GM12878 (cell line): ENCODE measurements at regions not wholly inside any gene's neighbourhood (a gene's known extent, or its start where the extent isn't known, plus 50 kb on each side); places are given as distances from the start of the nearest gene placed in this dataset.

Experiments used
- ATF2 ChIP-seq: IDR thresholded peaks from 2 replicates; pipeline ENCODE4 v1.6.1; 2012; ENCODE audit warnings: low read length, inconsistent platforms
- BRCA1 ChIP-seq: IDR thresholded peaks from 2 replicates; pipeline ENCODE4 v1.6.1; 2011; ENCODE audit warnings: low read depth, low read length, improper control_type of control experiment
- CTCF ChIP-seq, 3 experiments: IDR thresholded peaks in 2 of 3; conservative IDR thresholded peaks in 1 of 3; 2 replicates each; pipeline ENCODE4 v1.5.1; 2011; ENCODE audit warnings: low read depth in 3 of 3, low read length in 3 of 3, mild to moderate bottlenecking in 3 of 3, control low read depth in 2 of 3, moderate library complexity in 2 of 3, inconsistent platforms in 1 of 3, mixed read lengths in 1 of 3; ENCODE audit not compliant: control insufficient read depth in 2 of 3, insufficient read depth in 1 of 3; ENCODE audit errors: extremely low read depth in 1 of 3
- DPF2 ChIP-seq: fragments of 450-650 bp; IDR thresholded peaks from 2 replicates; pipeline ENCODE4 v1.6.1; 2017; ENCODE audit warnings: mild to moderate bottlenecking
- MEF2A ChIP-seq: IDR thresholded peaks from 2 replicates; pipeline ENCODE4 v1.6.1; 2011; ENCODE audit warnings: low read depth, mild to moderate bottlenecking, low read length, moderate library complexity; ENCODE audit not compliant: insufficient read depth
- MXI1 ChIP-seq: fragments of 150-350 bp; IDR thresholded peaks from 2 replicates; pipeline ENCODE4 v1.6.1; 2011; ENCODE audit warnings: low read depth, mild to moderate bottlenecking, inconsistent platforms, low read length, improper control_type of control experiment
- POLR2A ChIP-seq: IDR thresholded peaks from 2 replicates; pipeline ENCODE4 v1.6.1; 2011; ENCODE audit warnings: low read depth, mild to moderate bottlenecking, low read length
- POLR2AphosphoS2 ChIP-seq: IDR thresholded peaks from 2 replicates; pipeline ENCODE4 v1.6.1; 2011; ENCODE audit warnings: low read depth, mild to moderate bottlenecking, low read length, improper control_type of control experiment, moderate library complexity
- RAD21 ChIP-seq: IDR thresholded peaks from 2 replicates; pipeline ENCODE4 v1.6.1; 2011; ENCODE audit warnings: mild to moderate bottlenecking, low read depth, low read length, moderate library complexity; ENCODE audit not compliant: insufficient read depth
- SUZ12 ChIP-seq: fragments of 200-600 bp; sonication (generic); IDR thresholded peaks from one replicate; pipeline ENCODE4 v1.6.1; 2018; ENCODE audit warnings: antibody characterized with exemption, mild to moderate bottlenecking; ENCODE audit not compliant: unreplicated experiment
- ZBTB40 ChIP-seq: fragments of 450-650 bp; IDR thresholded peaks from 2 replicates; pipeline ENCODE4 v1.6.1; 2016; ENCODE audit warnings: mild to moderate bottlenecking, moderate library complexity, borderline replicate concordance
- ZSCAN29 ChIP-seq: fragments of 450-650 bp; IDR thresholded peaks from 2 replicates; pipeline ENCODE4 v1.6.1; 2017; ENCODE audit warnings: mild to moderate bottlenecking, moderate library complexity
- TF ChIP-seq, protein P1 (sequence below): fragments of 450-650 bp; formaldehyde crosslinking; IDR thresholded peaks from 2 replicates; pipeline ENCODE4 v1.5.0; 2022; ENCODE audit warnings: mild to moderate bottlenecking, missing genetic modification characterization
- TF ChIP-seq, protein P2 (sequence below): fragments of 450-650 bp; IDR thresholded peaks from 2 replicates; pipeline ENCODE4 v1.6.1; 2016; ENCODE audit warnings: mild to moderate bottlenecking

GRCh38 chr1:79090985-79091384 lies 84.5 kb upstream of the ADGRL4 start:
- TF ChIP-seq POLR2AphosphoS2, result no peak
- no peak for TF ChIP-seq CTCF (IDR thresholded peaks at IDR 0.05 in 2 of 3, conservative IDR thresholded peaks at IDR 0.05 in 1 of 3; ENCODE audit: control insufficient read depth in 2 of 3, extremely low read depth in 1 of 3, insufficient read depth in 1 of 3, low read depth in 3 of 3, low read length in 3 of 3)
- TF ChIP-seq ATF2, result no peak
- TF ChIP-seq POLR2A, result no peak
- no peak for TF ChIP-seq ZBTB40
- TF ChIP-seq BRCA1, result no peak
- no peak for TF ChIP-seq ZSCAN29
- no peak for TF ChIP-seq MEF2A
- TF ChIP-seq, protein P1, sequence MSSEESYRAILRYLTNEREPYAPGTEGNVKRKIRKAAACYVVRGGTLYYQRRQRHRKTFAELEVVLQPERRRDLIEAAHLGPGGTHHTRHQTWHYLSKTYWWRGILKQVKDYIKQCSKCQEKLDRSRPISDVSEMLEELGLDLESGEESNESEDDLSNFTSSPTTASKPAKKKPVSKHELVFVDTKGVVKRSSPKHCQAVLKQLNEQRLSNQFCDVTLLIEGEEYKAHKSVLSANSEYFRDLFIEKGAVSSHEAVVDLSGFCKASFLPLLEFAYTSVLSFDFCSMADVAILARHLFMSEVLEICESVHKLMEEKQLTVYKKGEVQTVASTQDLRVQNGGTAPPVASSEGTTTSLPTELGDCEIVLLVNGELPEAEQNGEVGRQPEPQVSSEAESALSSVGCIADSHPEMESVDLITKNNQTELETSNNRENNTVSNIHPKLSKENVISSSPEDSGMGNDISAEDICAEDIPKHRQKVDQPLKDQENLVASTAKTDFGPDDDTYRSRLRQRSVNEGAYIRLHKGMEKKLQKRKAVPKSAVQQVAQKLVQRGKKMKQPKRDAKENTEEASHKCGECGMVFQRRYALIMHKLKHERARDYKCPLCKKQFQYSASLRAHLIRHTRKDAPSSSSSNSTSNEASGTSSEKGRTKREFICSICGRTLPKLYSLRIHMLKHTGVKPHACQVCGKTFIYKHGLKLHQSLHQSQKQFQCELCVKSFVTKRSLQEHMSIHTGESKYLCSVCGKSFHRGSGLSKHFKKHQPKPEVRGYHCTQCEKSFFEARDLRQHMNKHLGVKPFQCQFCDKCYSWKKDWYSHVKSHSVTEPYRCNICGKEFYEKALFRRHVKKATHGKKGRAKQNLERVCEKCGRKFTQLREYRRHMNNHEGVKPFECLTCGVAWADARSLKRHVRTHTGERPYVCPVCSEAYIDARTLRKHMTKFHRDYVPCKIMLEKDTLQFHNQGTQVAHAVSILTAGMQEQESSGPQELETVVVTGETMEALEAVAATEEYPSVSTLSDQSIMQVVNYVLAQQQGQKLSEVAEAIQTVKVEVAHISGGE, result no peak
- no peak for TF ChIP-seq MXI1
- TF ChIP-seq RAD21, result no peak
- TF ChIP-seq SUZ12, result no peak
- TF ChIP-seq, protein P2, sequence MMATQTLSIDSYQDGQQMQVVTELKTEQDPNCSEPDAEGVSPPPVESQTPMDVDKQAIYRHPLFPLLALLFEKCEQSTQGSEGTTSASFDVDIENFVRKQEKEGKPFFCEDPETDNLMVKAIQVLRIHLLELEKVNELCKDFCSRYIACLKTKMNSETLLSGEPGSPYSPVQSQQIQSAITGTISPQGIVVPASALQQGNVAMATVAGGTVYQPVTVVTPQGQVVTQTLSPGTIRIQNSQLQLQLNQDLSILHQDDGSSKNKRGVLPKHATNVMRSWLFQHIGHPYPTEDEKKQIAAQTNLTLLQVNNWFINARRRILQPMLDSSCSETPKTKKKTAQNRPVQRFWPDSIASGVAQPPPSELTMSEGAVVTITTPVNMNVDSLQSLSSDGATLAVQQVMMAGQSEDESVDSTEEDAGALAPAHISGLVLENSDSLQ, result no peak
- no peak for TF ChIP-seq DPF2
